HEK293 (cell line): ENCODE measurements at regions not wholly inside any gene's neighbourhood (a gene's known extent, or its start where the extent isn't known, plus 50 kb on each side); places are given as distances from the start of the nearest gene placed in this dataset.

Source experiments
- REPIN1 ChIP-seq: fragments of 450-650 bp; formaldehyde crosslinking; IDR thresholded peaks from 2 replicates; pipeline ENCODE4 v1.5.1; 2017; ENCODE audit warnings: missing biosample characterization, missing genetic modification characterization, low read depth
- REST ChIP-seq: fragments of 450-650 bp; formaldehyde crosslinking; IDR thresholded peaks from 2 replicates; pipeline ENCODE4 v1.5.1; 2016; ENCODE audit warnings: missing biosample characterization, missing genetic modification characterization
- SALL2 ChIP-seq: fragments of 450-650 bp; formaldehyde crosslinking; IDR thresholded peaks from 2 replicates; pipeline ENCODE4 v1.5.0; 2017; ENCODE audit warnings: missing biosample characterization, mild to moderate bottlenecking, missing genetic modification characterization, borderline replicate concordance
- ZBTB20 ChIP-seq: fragments of 450-650 bp; formaldehyde crosslinking; IDR thresholded peaks from 2 replicates; pipeline ENCODE4 v1.5.1; 2016; ENCODE audit warnings: missing biosample characterization, missing genetic modification characterization
- ZNF10 ChIP-seq: fragments of 450-650 bp; formaldehyde crosslinking; IDR thresholded peaks from 2 replicates; pipeline ENCODE4 v1.5.1; 2017; ENCODE audit warnings: missing biosample characterization, missing genetic modification characterization
- TF ChIP-seq, protein P1 (sequence below): fragments of 450-650 bp; formaldehyde crosslinking; IDR thresholded peaks from 2 replicates; pipeline ENCODE4 v1.5.1; 2016; ENCODE audit warnings: missing biosample characterization, missing genetic modification characterization
- TF ChIP-seq, protein P2 (sequence below): fragments of 450-650 bp; formaldehyde crosslinking; IDR thresholded peaks from 2 replicates; pipeline ENCODE4 v1.5.0; 2017; ENCODE audit warnings: missing biosample characterization, missing genetic modification characterization, borderline replicate concordance
- TF ChIP-seq, protein P3 (sequence below): fragments of 450-650 bp; formaldehyde crosslinking; IDR thresholded peaks from 2 replicates; pipeline ENCODE4 v1.5.1; 2017; ENCODE audit warnings: missing biosample characterization, missing genetic modification characterization
- TF ChIP-seq, protein P4 (sequence below): fragments of 450-650 bp; formaldehyde crosslinking; conservative IDR thresholded peaks from 2 replicates; pipeline ENCODE4 v1.5.1; 2016; ENCODE audit warnings: low read depth, missing biosample characterization, missing genetic modification characterization

DNA sequence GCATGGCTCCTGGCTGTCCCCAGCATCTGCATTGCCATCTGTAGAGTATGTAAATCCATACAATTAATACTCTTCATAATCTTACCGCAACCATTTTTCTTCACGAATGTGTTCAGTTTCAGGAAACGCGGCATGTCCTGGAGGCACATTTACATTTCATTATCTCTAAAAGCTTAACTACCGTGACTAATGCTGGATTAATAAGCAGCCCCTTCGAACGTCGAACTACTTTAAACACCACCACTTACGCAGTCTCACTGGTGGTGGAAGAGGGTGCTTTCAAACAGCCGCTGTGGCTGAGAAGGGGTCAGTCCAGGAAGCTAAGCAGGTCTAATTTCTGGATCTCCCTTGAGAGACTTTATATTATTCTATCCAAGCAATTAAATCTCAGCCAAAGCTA is 85.6 kb downstream of the C5orf15 start:
- TF ChIP-seq, protein P1, sequence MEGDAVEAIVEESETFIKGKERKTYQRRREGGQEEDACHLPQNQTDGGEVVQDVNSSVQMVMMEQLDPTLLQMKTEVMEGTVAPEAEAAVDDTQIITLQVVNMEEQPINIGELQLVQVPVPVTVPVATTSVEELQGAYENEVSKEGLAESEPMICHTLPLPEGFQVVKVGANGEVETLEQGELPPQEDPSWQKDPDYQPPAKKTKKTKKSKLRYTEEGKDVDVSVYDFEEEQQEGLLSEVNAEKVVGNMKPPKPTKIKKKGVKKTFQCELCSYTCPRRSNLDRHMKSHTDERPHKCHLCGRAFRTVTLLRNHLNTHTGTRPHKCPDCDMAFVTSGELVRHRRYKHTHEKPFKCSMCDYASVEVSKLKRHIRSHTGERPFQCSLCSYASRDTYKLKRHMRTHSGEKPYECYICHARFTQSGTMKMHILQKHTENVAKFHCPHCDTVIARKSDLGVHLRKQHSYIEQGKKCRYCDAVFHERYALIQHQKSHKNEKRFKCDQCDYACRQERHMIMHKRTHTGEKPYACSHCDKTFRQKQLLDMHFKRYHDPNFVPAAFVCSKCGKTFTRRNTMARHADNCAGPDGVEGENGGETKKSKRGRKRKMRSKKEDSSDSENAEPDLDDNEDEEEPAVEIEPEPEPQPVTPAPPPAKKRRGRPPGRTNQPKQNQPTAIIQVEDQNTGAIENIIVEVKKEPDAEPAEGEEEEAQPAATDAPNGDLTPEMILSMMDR (tag by site-specific recombination), result no peak
- TF ChIP-seq ZBTB20 (tag by site-specific recombination), result no peak
- no peak for TF ChIP-seq SALL2 (tag by site-specific recombination)
- TF ChIP-seq REST (tag by site-specific recombination), result no peak
- TF ChIP-seq ZNF10, result no peak
- TF ChIP-seq, protein P2, sequence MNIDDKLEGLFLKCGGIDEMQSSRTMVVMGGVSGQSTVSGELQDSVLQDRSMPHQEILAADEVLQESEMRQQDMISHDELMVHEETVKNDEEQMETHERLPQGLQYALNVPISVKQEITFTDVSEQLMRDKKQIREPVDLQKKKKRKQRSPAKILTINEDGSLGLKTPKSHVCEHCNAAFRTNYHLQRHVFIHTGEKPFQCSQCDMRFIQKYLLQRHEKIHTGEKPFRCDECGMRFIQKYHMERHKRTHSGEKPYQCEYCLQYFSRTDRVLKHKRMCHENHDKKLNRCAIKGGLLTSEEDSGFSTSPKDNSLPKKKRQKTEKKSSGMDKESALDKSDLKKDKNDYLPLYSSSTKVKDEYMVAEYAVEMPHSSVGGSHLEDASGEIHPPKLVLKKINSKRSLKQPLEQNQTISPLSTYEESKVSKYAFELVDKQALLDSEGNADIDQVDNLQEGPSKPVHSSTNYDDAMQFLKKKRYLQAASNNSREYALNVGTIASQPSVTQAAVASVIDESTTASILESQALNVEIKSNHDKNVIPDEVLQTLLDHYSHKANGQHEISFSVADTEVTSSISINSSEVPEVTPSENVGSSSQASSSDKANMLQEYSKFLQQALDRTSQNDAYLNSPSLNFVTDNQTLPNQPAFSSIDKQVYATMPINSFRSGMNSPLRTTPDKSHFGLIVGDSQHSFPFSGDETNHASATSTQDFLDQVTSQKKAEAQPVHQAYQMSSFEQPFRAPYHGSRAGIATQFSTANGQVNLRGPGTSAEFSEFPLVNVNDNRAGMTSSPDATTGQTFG (tag by site-specific recombination), result no peak
- TF ChIP-seq, protein P3, sequence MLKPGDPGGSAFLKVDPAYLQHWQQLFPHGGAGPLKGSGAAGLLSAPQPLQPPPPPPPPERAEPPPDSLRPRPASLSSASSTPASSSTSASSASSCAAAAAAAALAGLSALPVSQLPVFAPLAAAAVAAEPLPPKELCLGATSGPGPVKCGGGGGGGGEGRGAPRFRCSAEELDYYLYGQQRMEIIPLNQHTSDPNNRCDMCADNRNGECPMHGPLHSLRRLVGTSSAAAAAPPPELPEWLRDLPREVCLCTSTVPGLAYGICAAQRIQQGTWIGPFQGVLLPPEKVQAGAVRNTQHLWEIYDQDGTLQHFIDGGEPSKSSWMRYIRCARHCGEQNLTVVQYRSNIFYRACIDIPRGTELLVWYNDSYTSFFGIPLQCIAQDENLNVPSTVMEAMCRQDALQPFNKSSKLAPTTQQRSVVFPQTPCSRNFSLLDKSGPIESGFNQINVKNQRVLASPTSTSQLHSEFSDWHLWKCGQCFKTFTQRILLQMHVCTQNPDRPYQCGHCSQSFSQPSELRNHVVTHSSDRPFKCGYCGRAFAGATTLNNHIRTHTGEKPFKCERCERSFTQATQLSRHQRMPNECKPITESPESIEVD (tag by site-specific recombination), result no peak
- TF ChIP-seq, protein P4, sequence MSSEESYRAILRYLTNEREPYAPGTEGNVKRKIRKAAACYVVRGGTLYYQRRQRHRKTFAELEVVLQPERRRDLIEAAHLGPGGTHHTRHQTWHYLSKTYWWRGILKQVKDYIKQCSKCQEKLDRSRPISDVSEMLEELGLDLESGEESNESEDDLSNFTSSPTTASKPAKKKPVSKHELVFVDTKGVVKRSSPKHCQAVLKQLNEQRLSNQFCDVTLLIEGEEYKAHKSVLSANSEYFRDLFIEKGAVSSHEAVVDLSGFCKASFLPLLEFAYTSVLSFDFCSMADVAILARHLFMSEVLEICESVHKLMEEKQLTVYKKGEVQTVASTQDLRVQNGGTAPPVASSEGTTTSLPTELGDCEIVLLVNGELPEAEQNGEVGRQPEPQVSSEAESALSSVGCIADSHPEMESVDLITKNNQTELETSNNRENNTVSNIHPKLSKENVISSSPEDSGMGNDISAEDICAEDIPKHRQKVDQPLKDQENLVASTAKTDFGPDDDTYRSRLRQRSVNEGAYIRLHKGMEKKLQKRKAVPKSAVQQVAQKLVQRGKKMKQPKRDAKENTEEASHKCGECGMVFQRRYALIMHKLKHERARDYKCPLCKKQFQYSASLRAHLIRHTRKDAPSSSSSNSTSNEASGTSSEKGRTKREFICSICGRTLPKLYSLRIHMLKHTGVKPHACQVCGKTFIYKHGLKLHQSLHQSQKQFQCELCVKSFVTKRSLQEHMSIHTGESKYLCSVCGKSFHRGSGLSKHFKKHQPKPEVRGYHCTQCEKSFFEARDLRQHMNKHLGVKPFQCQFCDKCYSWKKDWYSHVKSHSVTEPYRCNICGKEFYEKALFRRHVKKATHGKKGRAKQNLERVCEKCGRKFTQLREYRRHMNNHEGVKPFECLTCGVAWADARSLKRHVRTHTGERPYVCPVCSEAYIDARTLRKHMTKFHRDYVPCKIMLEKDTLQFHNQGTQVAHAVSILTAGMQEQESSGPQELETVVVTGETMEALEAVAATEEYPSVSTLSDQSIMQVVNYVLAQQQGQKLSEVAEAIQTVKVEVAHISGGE (tag by site-specific recombination), result no peak
- TF ChIP-seq REPIN1 (tag by site-specific recombination), result no peak
